ENCODE measurements at regions not wholly inside any gene's neighbourhood (a gene's known extent, or its start where the extent isn't known, plus 50 kb on each side); places are given as distances from the start of the nearest gene placed in this dataset.

- TF ChIP-seq CTCF (IDR thresholded peaks at IDR 0.05; ENCODE audit: low read depth, low read length, poor library complexity, severe bottlenecking), result no peak
- TF ChIP-seq EZH2phosphoT487 (IDR thresholded peaks at IDR 0.05; ENCODE audit: borderline replicate concordance, low read length), result no peak
Observed at GRCh38 chr18:51857989-51858388, 482.0 kb upstream of the DCC start.

Measured in DOHH2 (cell line).